Activated CD4-positive, alpha-beta T cell treated with anti-CD3 and anti-CD28 coated beads for 36 hours (primary cell): ENCODE measurements at regions not wholly inside any gene's neighbourhood (a gene's known extent, or its start where the extent isn't known, plus 50 kb on each side); places are given as distances from the start of the nearest gene placed in this dataset.
"Not testable (repeated sequence)": the region's sequence is repeated elsewhere in the genome, so short reads cannot be mapped to it uniquely, and the experiment has no call there.

ENCODE experiments used
- ATAC-seq: fragments of 200-7000 bp; cut with Tn5 transposase; one replicate; pipeline ENCODE4 v1.10.0; 2021; ENCODE audit warnings: mild to moderate bottlenecking, moderate library complexity
- CTCF ChIA-PET: fragments of 350-600 bp; sonication (Branson Sonifier 250); formaldehyde crosslinking; loops from one replicate; lab custom pipeline; 2021; ENCODE audit warnings: antibody characterized with exemption; lab: Charles Lee
- POLR2A ChIA-PET: fragments of 350-600 bp; sonication (Branson Sonifier 250); formaldehyde crosslinking; loops from one replicate; lab custom pipeline; 2021; ENCODE audit warnings: antibody characterized with exemption, inconsistent platforms; lab: Charles Lee
- DNase-seq: peaks from one replicate; pipeline ENCODE4 v3.0.0-alpha.2; 2020
- H3K27ac Mint-ChIP-seq: one replicate; pipeline ENCODE4 v1.8.0; 2021; ENCODE audit warnings: mixed read lengths
- H3K27me3 Mint-ChIP-seq: one replicate; pipeline ENCODE4 v1.8.0; 2021; ENCODE audit warnings: mixed read lengths
- H3K36me3 Mint-ChIP-seq: one replicate; pipeline ENCODE4 v1.8.0; 2021; ENCODE audit warnings: low read depth, mixed read lengths
- H3K4me1 Mint-ChIP-seq: one replicate; pipeline ENCODE4 v1.8.0; 2021; ENCODE audit warnings: mixed read lengths
- H3K4me3 Mint-ChIP-seq: one replicate; pipeline ENCODE4 v1.8.0; 2021; ENCODE audit warnings: mild to moderate bottlenecking, moderate library complexity, mixed read lengths
- H3K9me3 Mint-ChIP-seq: one replicate; pipeline ENCODE4 v1.8.0; 2021; ENCODE audit warnings: low read depth, mixed read lengths
- intact Hi-C, 2 experiments: fragments of 100-400 bp; cut with DNase I in 1 of 2; cut with micrococcal nuclease in 1 of 2; formaldehyde crosslinking; loops; one replicate each; pipeline versions ENCODE4 v1.14.2 to v1.15.1; 2022 to 2024; cut with DNase I, micrococcal nuclease

- POLR2A ChIA-PET, result no interaction called here
- intact Hi-C loops, result no loop called here
- Mint-ChIP-seq H3K36me3 (no peaks in the 10 kb centered on the region), H3K4me1 (no peaks in the 10 kb centered on the region), H3K27me3 (no peaks in the 10 kb centered on the region), H3K9me3 (no peaks in the 10 kb centered on the region), H3K27ac (no peak overlapping the region), H3K4me3 (no peak overlapping the region)
- ATAC-seq (no peak), DNase-seq (no peak)
- CTCF ChIA-PET, result interaction anchor here (0.7 kb wide), 1 partner anchor 18 kb away, joined by 3 read pairs; no protein-coding TSS in a partner anchor
These were observed 238.4 kb downstream of the PLA2G4A start for GRCh38 chr1:187067160-187067559.

- H3K36me3 Mint-ChIP-seq, result peaks cover 2% of the 10 kb centered on the region
- no peak overlapping the region for H3K27ac Mint-ChIP-seq
- DNase-seq (no peak), ATAC-seq (no peak)
- H3K9me3 Mint-ChIP-seq, result peaks cover 2% of the 10 kb centered on the region
- no peaks in the 10 kb centered on the region for H3K27me3 Mint-ChIP-seq
- no peaks in the 10 kb centered on the region for H3K4me1 Mint-ChIP-seq
- no peak overlapping the region for H3K4me3 Mint-ChIP-seq
- ChIA-PET POLR2A (no interaction called here), CTCF (interaction anchor here (1.0 to 1.2 kb wide), 2 partner anchors 15 kb away, joined by 3 to 4 read pairs; no protein-coding TSS in a partner anchor)
- intact Hi-C loops, result no loop called here
These were observed 241.3 kb downstream of the PLA2G4A start for GRCh38 chr1:187070076-187070475.

DNA sequence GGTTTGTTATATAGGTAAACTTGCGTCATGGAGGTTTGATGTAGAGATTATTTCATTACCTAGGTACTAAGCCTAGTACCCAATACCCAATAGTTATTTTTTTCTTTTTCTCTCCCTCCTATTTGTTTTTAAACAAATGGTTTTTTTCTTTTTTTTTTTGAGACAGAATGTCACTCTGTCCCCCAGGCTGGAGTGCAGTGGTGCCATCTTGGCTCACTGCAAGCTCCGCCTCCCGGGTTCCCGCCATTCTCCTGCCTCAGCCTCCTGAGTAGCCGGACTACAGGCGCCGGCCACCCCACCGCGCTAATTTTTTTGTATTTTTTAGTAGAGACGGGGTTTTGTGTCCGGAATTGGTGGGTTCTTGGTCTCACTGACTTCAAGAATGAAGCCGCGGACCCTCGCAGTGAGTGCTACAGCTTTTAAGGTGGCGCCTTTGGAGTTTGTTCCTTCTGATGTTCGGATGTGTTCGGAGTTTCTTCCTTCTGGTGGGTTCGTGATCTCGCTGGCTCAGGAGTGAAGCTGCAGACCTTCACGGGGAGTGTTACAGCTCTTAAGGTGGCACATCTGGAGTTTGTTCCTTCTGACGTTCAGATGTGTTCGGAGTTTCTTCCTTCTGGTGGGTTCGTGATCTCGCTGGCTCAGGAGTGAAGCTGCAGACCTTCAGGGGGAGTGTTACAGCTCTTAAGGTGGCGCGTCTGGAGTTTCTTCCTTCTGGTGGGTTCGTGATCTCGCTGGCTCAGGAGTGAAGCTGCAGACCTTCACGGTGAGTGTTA lies 243.7 kb downstream of the PLA2G4A start:
- peak; percentile 65 for ATAC-seq
- intact Hi-C loops, CTCF ChIA-PET: not testable (repeated sequence)

DNA sequence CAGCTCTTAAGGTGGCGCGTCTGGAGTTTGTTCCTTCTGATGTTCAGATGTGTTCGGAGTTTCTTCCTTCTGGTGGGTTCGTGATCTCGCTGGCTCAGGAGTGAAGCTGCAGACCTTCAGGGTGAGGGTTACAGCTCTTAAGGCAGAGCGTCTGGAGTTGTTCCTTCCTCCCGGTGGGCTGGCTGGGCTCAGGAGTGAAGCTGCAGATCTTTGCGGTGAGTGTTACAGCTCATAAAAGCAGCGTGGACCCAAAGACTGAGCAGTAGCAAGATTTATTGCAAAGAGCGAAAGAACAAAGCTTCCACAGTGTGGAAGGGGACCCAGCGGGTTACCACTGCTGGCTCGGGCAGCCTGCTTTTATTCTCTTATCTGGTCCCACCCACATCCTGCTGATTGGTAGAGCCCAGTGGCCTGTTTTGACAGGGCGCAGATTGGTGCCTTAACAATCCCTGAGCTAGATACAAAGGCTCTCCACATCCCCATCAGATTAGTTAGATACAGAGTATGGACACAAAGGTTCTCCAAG lies 244.3 kb downstream of the PLA2G4A start:
- H3K27ac Mint-ChIP-seq, result peak overlapping the region; percentile 94
- H3K9me3 Mint-ChIP-seq, intact Hi-C loops, CTCF ChIA-PET, H3K36me3 Mint-ChIP-seq, H3K4me1 Mint-ChIP-seq, H3K27me3 Mint-ChIP-seq: not testable (repeated sequence)
- peak overlapping the region; percentile 89 for H3K4me3 Mint-ChIP-seq
- DNase-seq, result peak; percentile 51
- POLR2A ChIA-PET, result interaction anchor here (0.7 kb wide), 1 partner anchor 196 kb away, joined by 9 read pairs; no protein-coding TSS in a partner anchor
- peak; percentile 23 for ATAC-seq

More for the DNA sequence above, 243.7 kb downstream of the PLA2G4A start:
- Mint-ChIP-seq H3K4me3 (peak overlapping the region; percentile 89), H3K27ac (peak overlapping the region; percentile 94)
- H3K9me3 Mint-ChIP-seq, H3K36me3 Mint-ChIP-seq, H3K27me3 Mint-ChIP-seq, H3K4me1 Mint-ChIP-seq: not testable (repeated sequence)
- DNase-seq, result peak; percentile 37
- POLR2A ChIA-PET, result interaction anchor here (0.7 kb wide), 1 partner anchor 197 kb away, joined by 9 read pairs; no protein-coding TSS in a partner anchor

GRCh38 chr1:187073634-187074245 lies 245.0 kb downstream of the PLA2G4A start:
- peak overlapping the region; percentile 94 for H3K27ac Mint-ChIP-seq

DNA sequence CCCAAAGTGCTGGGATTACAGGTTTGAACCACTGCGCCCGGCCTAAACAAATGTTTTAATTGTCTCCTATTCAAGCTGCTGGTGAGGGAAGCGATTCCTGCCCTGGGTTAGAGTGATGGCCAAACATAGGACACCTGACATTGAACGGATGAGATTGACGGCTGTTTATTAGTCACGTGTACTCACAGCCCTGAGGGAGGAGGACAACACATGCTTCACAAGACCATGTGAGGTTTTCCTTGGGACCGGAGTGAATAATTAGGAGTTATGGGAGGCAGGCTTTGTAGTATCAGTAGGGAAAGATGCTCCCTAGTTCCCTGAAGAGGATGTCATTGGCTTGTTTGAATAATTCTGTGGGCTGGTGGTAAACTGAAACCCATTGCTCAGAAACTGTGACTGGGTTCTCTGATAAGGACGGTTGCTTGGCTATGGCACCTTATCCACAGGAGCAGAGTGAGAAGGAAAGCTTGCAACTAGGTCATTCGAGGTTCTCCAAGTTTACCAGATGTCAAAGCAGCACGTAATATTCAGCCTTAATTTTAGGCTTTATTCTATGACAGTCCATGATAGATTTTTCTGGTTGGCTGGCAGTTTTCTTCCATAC lies 245.8 kb downstream of the PLA2G4A start:
- intact Hi-C loops, result no loop called here
- ATAC-seq (no peak), DNase-seq (no peak)
- peaks cover 2% of the 10 kb centered on the region for H3K9me3 Mint-ChIP-seq
- ChIA-PET POLR2A (no interaction called here), CTCF (no interaction called here)
- H3K27me3 Mint-ChIP-seq, result no peaks in the 10 kb centered on the region
- no peak overlapping the region for H3K27ac Mint-ChIP-seq
- no peaks in the 10 kb centered on the region for H3K4me1 Mint-ChIP-seq
- H3K4me3 Mint-ChIP-seq, result no peak overlapping the region
- H3K36me3 Mint-ChIP-seq, result peaks cover 2% of the 10 kb centered on the region

More at GRCh38 chr1:187073634-187074245, 245.0 kb downstream of the PLA2G4A start:
- ATAC-seq, DNase-seq, H3K9me3 Mint-ChIP-seq, H3K27me3 Mint-ChIP-seq, intact Hi-C loops, CTCF ChIA-PET, H3K36me3 Mint-ChIP-seq, POLR2A ChIA-PET, H3K4me1 Mint-ChIP-seq: not testable (repeated sequence)
- H3K4me3 Mint-ChIP-seq, result peak overlapping the region; percentile 89

DNA sequence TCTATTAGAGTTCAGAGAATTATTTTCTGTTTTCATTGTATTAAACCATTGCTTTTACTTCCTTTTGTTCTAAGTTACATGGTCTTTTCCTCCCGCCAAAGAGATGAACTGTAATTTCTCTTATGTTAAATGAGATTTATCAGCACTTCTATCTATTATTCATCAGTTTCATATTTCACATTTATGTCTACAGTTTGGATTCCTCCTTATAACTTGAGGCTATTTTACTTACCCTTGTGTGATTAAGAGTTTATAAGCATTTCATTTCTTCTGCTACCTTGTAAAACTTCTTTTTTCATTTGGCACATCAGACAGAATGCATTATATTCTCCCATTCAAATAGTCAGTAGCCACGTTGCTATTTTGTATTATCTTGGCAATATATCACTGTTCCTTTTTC lies 248.2 kb downstream of the PLA2G4A start:
- H3K9me3 Mint-ChIP-seq, result peaks cover 2% of the 10 kb centered on the region
- H3K4me1 Mint-ChIP-seq, result no peaks in the 10 kb centered on the region
- H3K27ac Mint-ChIP-seq, result no peak overlapping the region
- DNase-seq (no peak), ATAC-seq (no peak)
- POLR2A ChIA-PET, result no interaction called here
- CTCF ChIA-PET, result no interaction called here
- no peaks in the 10 kb centered on the region for H3K27me3 Mint-ChIP-seq
- H3K4me3 Mint-ChIP-seq, result no peak overlapping the region
- H3K36me3 Mint-ChIP-seq, result peaks cover 2% of the 10 kb centered on the region
- intact Hi-C loops, result no loop called here

DNA sequence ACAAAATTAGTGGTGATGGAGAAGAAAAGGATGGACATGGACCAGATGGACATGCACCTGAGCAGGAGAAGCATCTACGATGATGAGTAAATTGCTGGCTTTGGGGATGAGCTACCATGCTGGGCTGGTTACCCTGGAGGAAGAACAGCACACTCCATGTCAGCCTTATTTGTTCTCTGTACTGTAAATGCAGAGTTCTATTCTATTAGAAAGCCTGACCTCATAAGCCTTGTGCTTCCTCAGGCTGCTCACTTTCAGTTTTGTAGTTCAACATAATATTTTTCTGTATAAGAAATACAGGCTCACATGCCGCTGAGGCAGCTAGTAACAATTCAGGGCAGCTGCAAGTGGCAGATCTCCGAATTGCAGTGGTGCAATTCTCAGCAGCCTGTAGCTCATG lies 249.6 kb downstream of the PLA2G4A start:
- H3K4me3 Mint-ChIP-seq, result no peak overlapping the region
- H3K9me3 Mint-ChIP-seq, result peaks cover 2% of the 10 kb centered on the region
- intact Hi-C loops, result no loop called here
- CTCF ChIA-PET, result no interaction called here
- ATAC-seq, result no peak
- POLR2A ChIA-PET, result no interaction called here
- H3K4me1 Mint-ChIP-seq, result peaks cover 2% of the 10 kb centered on the region
- peaks cover 2% of the 10 kb centered on the region for H3K36me3 Mint-ChIP-seq
- H3K27me3 Mint-ChIP-seq, result no peaks in the 10 kb centered on the region
- DNase-seq, result no peak
- no peak overlapping the region for H3K27ac Mint-ChIP-seq

- H3K27ac Mint-ChIP-seq, result no peak overlapping the region
- ChIA-PET POLR2A (no interaction called here), CTCF (no interaction called here)
- H3K27me3 Mint-ChIP-seq, result no peaks in the 10 kb centered on the region
- no peak for DNase-seq
- peaks cover 2% of the 10 kb centered on the region for H3K36me3 Mint-ChIP-seq
- intact Hi-C loops, result no loop called here
- H3K4me1 Mint-ChIP-seq, result peaks cover 2% of the 10 kb centered on the region
- ATAC-seq, result no peak
- peaks cover 2% of the 10 kb centered on the region for H3K9me3 Mint-ChIP-seq
- H3K4me3 Mint-ChIP-seq, result no peak overlapping the region
These were observed 250.2 kb downstream of the PLA2G4A start for GRCh38 chr1:187078916-187079315.

DNA sequence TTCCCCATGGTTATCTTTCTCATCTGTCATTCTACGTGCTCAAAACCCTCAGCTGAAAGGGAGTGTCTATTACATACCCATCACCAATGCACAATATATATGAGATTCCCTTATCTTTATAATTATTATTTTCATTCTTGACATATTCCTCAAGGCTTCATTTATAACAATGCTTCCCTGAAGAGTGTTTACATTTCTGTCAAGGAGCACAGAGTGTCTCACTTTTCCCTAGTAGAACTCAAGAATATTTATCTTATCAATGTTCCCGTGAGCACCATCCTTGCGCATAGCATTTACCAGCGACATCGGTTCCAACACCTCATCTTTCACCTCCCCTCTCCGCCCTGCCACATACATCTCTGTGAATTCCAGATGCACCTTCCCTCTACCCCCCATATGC lies 250.6 kb downstream of the PLA2G4A start:
- DNase-seq (no peak), ATAC-seq (no peak)
- Mint-ChIP-seq H3K4me3 (no peak overlapping the region), H3K27me3 (no peaks in the 10 kb centered on the region), H3K36me3 (peaks cover 1% of the 10 kb centered on the region), H3K27ac (no peak overlapping the region), H3K4me1 (peaks cover 2% of the 10 kb centered on the region), H3K9me3 (peaks cover 2% of the 10 kb centered on the region)
- ChIA-PET POLR2A (no interaction called here), CTCF (no interaction called here)
- intact Hi-C loops, result no loop called here

DNA sequence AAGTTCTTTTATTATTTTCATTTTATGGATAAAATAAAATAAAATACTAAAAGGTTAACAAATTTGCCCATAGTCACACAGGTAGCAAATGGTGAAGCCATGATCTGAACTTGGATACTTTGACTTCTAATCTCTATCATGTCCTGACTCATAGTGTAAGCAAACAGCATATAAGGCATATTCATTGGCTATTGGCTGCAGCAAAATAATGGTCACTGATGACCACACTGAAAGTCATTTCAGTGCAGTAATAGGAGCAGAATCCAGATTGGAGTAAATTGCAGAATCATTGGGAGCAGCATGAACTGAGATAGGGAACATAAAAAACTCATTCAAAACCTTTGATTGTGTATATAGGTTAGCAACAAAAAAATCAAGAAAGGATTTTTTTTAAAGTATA lies 262.9 kb downstream of the PLA2G4A start:
- intact Hi-C loops, result no loop called here
- H3K36me3 Mint-ChIP-seq, result peaks cover 5% of the 10 kb centered on the region
- H3K27me3 Mint-ChIP-seq, result no peaks in the 10 kb centered on the region
- no peak overlapping the region for H3K27ac Mint-ChIP-seq
- CTCF ChIA-PET, result no interaction called here
- ATAC-seq, result no peak
- peaks cover 6% of the 10 kb centered on the region for H3K9me3 Mint-ChIP-seq
- POLR2A ChIA-PET, result no interaction called here
- H3K4me3 Mint-ChIP-seq, result no peak overlapping the region
- DNase-seq, result no peak
- peaks cover 14% of the 10 kb centered on the region for H3K4me1 Mint-ChIP-seq
